Keratinocyte (primary cell): ENCODE measurements at regions not wholly inside any gene's neighbourhood (a gene's known extent, or its start where the extent isn't known, plus 50 kb on each side); places are given as distances from the start of the nearest gene placed in this dataset.

ENCODE experiments used
- DNase-seq: peaks from one replicate; pipeline ENCODE4 v3.0.0-alpha.2; 2011; ENCODE audit warnings: low read depth, missing footprints, low spot score
- FAIRE-seq: peaks from 2 replicates; lab custom pipeline; 2011; peaks lifted over from hg19 to GRCh38; lab: Jason Lieb, UNC
- H2AFZ ChIP-seq: 2 replicates; pipeline ENCODE4 v1.6.0; 2012; ENCODE audit warnings: low read length, control low read depth, inconsistent platforms; ENCODE audit not compliant: control insufficient read depth
- H3K27ac ChIP-seq: 2 replicates; pipeline ENCODE4 v1.5.1; 2011; ENCODE audit warnings: low read length; ENCODE audit not compliant: control insufficient read depth, insufficient read depth
- H3K27me3 ChIP-seq: 3 replicates; pipeline ENCODE4 v1.6.0; 2011; ENCODE audit warnings: low read length; ENCODE audit not compliant: control insufficient read depth, insufficient read depth; ENCODE audit errors: extremely low read depth
- H3K36me3 ChIP-seq, 2 experiments: 2 replicates in 1 of 2; 3 replicates in 1 of 2; pipeline ENCODE4 v1.5.1; 2011; ENCODE audit warnings: low read length in 2 of 2, mild to moderate bottlenecking in 1 of 2; ENCODE audit not compliant: control insufficient read depth in 2 of 2, insufficient read depth in 2 of 2; ENCODE audit errors: extremely low read depth in 1 of 2
- H3K4me1 ChIP-seq: 3 replicates; pipeline ENCODE4 v1.5.1; 2011; ENCODE audit warnings: low read length; ENCODE audit not compliant: control insufficient read depth, insufficient read depth; ENCODE audit errors: extremely low read depth
- H3K4me2 ChIP-seq: 3 replicates; pipeline ENCODE4 v1.6.0; 2011; ENCODE audit warnings: low read depth, low read length; ENCODE audit not compliant: control insufficient read depth, insufficient read depth; ENCODE audit errors: extremely low read depth
- H3K4me3 ChIP-seq, 3 experiments: fragments of 200-600 bp in 1 of 3; sonication (generic) in 1 of 3; 2 replicates in 2 of 3; 3 replicates in 1 of 3; pipeline ENCODE4 v1.5.1; 2011 to 2016; ENCODE audit warnings: low read length in 3 of 3, mild to moderate bottlenecking in 3 of 3, control low read depth in 2 of 3, inconsistent platforms in 1 of 3, low read depth in 1 of 3, mixed read lengths in 1 of 3, mixed run types in 1 of 3, moderate library complexity in 1 of 3; ENCODE audit not compliant: control insufficient read depth in 2 of 3, insufficient read depth in 2 of 3; ENCODE audit errors: extremely low read depth in 1 of 3
- H3K79me2 ChIP-seq: 2 replicates; pipeline ENCODE4 v1.6.0; 2012; ENCODE audit warnings: low read length; ENCODE audit not compliant: control insufficient read depth, insufficient read depth
- H3K9ac ChIP-seq: 3 replicates; pipeline ENCODE4 v1.6.0; 2011; ENCODE audit warnings: low read length; ENCODE audit not compliant: control insufficient read depth, insufficient read depth; ENCODE audit errors: extremely low read depth
- H3K9me1 ChIP-seq: 3 replicates; pipeline ENCODE4 v1.6.0; 2011; ENCODE audit warnings: low read length; ENCODE audit not compliant: control insufficient read depth, insufficient read depth; ENCODE audit errors: extremely low read depth
- H3K9me3 ChIP-seq: 2 replicates; pipeline ENCODE4 v1.5.1; 2012; ENCODE audit warnings: low read depth, low read length; ENCODE audit not compliant: control insufficient read depth
- H4K20me1 ChIP-seq: 3 replicates; pipeline ENCODE4 v1.6.0; 2011; ENCODE audit warnings: low read length; ENCODE audit not compliant: control insufficient read depth, insufficient read depth; ENCODE audit errors: extremely low read depth
- CTCF ChIP-seq, 3 experiments: IDR thresholded peaks in 1 of 3; conservative IDR thresholded peaks in 1 of 3; optimal IDR thresholded peaks in 1 of 3; 2 replicates in 2 of 3; 3 replicates in 1 of 3; pipeline versions ENCODE3 to v1.5.1; 2011; ENCODE audit warnings: low read length in 3 of 3, mild to moderate bottlenecking in 3 of 3, moderate library complexity in 2 of 3, control low read depth in 1 of 3, inconsistent platforms in 1 of 3; ENCODE audit not compliant: insufficient read depth in 2 of 3; ENCODE audit errors: extremely low read depth in 1 of 3
- EZH2 ChIP-seq: IDR thresholded peaks from one replicate; pipeline ENCODE4 v1.6.1; 2012; ENCODE audit warnings: inconsistent platforms, mild to moderate bottlenecking, low read length, moderate library complexity
- dilution Hi-C: fragments of 300-500 bp; cut with MboI; formaldehyde crosslinking; loops from one replicate; pipeline ENCODE4 v1.7.0; 2020; ENCODE audit warnings: low sequenced_read_pairs; ENCODE audit not compliant: extremely low pct_ligation_motif_present

GRCh38 chr15:25233766-25234350 lies 205.0 kb downstream of the UBE3A start:
- Histone ChIP-seq H3K27me3 (no peaks in the 10 kb centered on the region), H3K27ac (no peak overlapping the region), H3K9me1 (no peaks in the 10 kb centered on the region), H3K9ac (no peak overlapping the region), H3K4me3 (no peak overlapping the region), H3K4me2 (no peak overlapping the region), H2AFZ (no peak overlapping the region), H3K36me3 (no peaks in the 10 kb centered on the region), H4K20me1 (no peaks in the 10 kb centered on the region), H3K9me3 (peaks cover 23% of the 10 kb centered on the region), H3K79me2 (no peaks in the 10 kb centered on the region), H3K4me1 (no peaks in the 10 kb centered on the region)
- no peak for DNase-seq
- FAIRE-seq = no peak
- TF ChIP-seq EZH2 (no peak), CTCF (optimal IDR thresholded peaks at IDR 0.05 in 1 of 3, IDR thresholded peaks at IDR 0.05 in 1 of 3, conservative IDR thresholded peaks at IDR 0.05 in 1 of 3; ENCODE audit: extremely low read depth in 1 of 3, insufficient read depth in 2 of 3, low read length in 3 of 3) (no peak)
- dilution Hi-C loops = no loop called here

GRCh38 chr15:25234831-25235230 lies 204.0 kb downstream of the UBE3A start:
- H3K9me3 ChIP-seq = peaks cover 21% of the 10 kb centered on the region
- no peak overlapping the region for H2AFZ ChIP-seq
- H3K9ac ChIP-seq = no peak overlapping the region
- no peak for TF ChIP-seq EZH2
- H3K4me1 ChIP-seq = no peaks in the 10 kb centered on the region
- H3K9me1 ChIP-seq = no peaks in the 10 kb centered on the region
- H3K27ac ChIP-seq = no peak overlapping the region
- H3K27me3 ChIP-seq = no peaks in the 10 kb centered on the region
- DNase-seq (no peak), FAIRE-seq (no peak)
- H3K79me2 ChIP-seq = no peaks in the 10 kb centered on the region
- dilution Hi-C loops = no loop called here
- no peaks in the 10 kb centered on the region for H4K20me1 ChIP-seq
- H3K4me2 ChIP-seq = no peak overlapping the region
- H3K36me3 ChIP-seq = no peaks in the 10 kb centered on the region
- no peak overlapping the region for H3K4me3 ChIP-seq

GRCh38 chr15:25235391-25235790 lies 203.4 kb downstream of the UBE3A start:
- no peak overlapping the region for H3K27ac ChIP-seq
- H3K79me2 ChIP-seq = no peaks in the 10 kb centered on the region
- no peaks in the 10 kb centered on the region for H3K36me3 ChIP-seq
- no peak overlapping the region for H3K4me2 ChIP-seq
- H3K9me3 ChIP-seq = peaks cover 20% of the 10 kb centered on the region
- no peaks in the 10 kb centered on the region for H3K4me1 ChIP-seq
- dilution Hi-C loops = no loop called here
- TF ChIP-seq EZH2 (no peak), CTCF (optimal IDR thresholded peaks at IDR 0.05 in 1 of 3, IDR thresholded peaks at IDR 0.05 in 1 of 3, conservative IDR thresholded peaks at IDR 0.05 in 1 of 3; ENCODE audit: extremely low read depth in 1 of 3, insufficient read depth in 2 of 3, low read length in 3 of 3) (no peak)
- no peak overlapping the region for H2AFZ ChIP-seq
- DNase-seq (no peak), FAIRE-seq (no peak)
- H3K9ac ChIP-seq = no peak overlapping the region
- no peak overlapping the region for H3K4me3 ChIP-seq
- no peaks in the 10 kb centered on the region for H3K27me3 ChIP-seq
- H4K20me1 ChIP-seq = no peaks in the 10 kb centered on the region
- H3K9me1 ChIP-seq = no peaks in the 10 kb centered on the region
